ENCODE measurements at regions not wholly inside any gene's neighbourhood (a gene's known extent, or its start where the extent isn't known, plus 50 kb on each side); places are given as distances from the start of the nearest gene placed in this dataset.

DNA sequence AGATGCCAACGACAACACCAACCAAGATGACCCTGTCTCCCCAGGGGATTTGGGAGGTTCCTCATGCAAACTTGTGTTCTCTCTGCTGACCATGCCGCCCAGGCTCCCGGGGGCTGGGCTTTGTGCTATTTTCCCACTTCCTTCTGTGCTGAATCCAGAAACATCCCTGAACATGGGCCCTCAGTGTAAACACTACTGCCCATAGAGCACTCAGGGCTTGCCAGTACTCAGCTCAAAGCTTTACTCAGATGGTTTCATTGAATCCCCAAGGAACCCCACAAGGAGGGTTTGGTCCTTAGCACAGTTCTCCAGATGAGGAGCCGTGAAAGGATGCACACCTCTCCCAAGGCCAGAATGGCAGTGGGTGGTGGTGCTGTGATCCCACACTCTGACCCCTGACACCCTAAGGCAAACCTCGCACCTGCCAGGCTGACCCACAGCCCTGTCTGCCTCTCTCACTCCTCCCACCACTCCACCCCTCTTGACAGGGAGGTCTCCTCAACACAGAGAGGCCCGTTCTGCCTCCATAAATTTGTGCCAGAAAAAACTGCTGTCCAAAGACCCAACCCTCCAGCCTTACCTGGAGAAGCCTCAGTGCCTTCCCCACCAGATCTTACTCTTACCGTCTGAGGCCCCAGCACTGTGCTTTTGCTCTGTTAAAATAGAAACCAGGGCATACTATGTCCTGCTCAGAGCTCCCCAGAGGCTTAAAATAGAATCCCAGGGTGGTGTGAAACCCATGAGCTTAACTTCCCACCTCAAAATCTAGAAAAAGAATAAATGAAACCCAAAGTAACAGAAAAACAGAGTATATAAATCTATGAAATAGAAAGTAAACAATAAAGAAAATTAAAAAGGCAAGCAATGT, 283.0 kb upstream of the CDH4 start:
- TF ChIP-seq, protein P1, sequence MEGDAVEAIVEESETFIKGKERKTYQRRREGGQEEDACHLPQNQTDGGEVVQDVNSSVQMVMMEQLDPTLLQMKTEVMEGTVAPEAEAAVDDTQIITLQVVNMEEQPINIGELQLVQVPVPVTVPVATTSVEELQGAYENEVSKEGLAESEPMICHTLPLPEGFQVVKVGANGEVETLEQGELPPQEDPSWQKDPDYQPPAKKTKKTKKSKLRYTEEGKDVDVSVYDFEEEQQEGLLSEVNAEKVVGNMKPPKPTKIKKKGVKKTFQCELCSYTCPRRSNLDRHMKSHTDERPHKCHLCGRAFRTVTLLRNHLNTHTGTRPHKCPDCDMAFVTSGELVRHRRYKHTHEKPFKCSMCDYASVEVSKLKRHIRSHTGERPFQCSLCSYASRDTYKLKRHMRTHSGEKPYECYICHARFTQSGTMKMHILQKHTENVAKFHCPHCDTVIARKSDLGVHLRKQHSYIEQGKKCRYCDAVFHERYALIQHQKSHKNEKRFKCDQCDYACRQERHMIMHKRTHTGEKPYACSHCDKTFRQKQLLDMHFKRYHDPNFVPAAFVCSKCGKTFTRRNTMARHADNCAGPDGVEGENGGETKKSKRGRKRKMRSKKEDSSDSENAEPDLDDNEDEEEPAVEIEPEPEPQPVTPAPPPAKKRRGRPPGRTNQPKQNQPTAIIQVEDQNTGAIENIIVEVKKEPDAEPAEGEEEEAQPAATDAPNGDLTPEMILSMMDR (IDR thresholded peaks at IDR 0.05): no peak
- H3K36me3 ChIP-seq: no peaks in the 10 kb centered on the region
- H3K27ac ChIP-seq: no peak overlapping the region
- DNase-seq (ENCODE audit: low spot score in 2 of 2): no peak
- H3K4me1 ChIP-seq: no peaks in the 10 kb centered on the region
- H3K4me3 ChIP-seq: no peak overlapping the region
- no peaks in the 10 kb centered on the region for H3K9me3 ChIP-seq
- intact Hi-C loops (cut with DNase I): no loop called here
- no peaks in the 10 kb centered on the region for H3K27me3 ChIP-seq

DNA sequence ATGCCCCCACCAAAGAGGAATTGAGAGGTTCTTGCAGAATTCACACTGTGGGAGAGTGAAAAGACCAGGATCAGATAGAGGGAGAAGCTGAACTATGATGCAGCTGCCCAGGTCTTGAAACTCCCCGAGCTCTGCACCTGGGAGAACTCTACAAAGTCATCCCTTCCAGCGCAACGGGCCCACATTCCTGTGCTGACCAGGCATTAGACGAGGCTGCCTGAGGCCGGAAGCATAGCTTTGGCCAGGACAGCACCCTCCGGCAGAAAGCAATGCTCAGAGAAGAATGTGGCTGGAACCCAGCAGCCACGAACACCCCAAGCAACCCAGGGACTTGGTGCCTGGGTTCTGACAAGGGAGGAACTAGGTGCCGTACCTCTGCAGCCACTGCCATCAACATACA, 281.5 kb upstream of the CDH4 start:
- Histone ChIP-seq H3K4me1 (no peaks in the 10 kb centered on the region), H3K4me3 (no peak overlapping the region), H3K27ac (no peak overlapping the region), H3K27me3 (no peaks in the 10 kb centered on the region), H3K36me3 (no peaks in the 10 kb centered on the region), H3K9me3 (no peaks in the 10 kb centered on the region)
- intact Hi-C loops (cut with DNase I): no loop called here
- TF ChIP-seq, protein P1 (IDR thresholded peaks at IDR 0.05): no peak
- DNase-seq (ENCODE audit: low spot score in 2 of 2): no peak

DNA sequence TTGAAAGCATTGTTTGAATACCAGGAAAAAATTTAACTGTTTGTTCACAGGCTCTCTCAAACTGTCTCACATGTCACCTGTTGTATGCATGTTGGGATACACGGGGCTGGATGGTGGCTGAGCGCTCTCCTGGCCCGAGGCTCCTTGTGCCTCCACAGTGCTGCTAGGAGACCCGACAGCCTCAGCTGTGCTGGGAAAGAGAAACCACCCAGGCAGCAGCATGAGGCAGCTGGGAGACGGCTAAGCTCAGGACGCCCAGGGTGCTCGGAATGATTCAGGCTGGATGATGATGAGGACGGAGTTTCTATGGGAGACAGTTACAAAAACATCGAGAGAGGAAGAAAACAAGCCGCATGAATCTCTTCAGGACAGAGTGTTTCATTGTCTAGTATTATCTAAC, 278.0 kb upstream of the CDH4 start:
- intact Hi-C loops (cut with DNase I): no loop called here
- TF ChIP-seq, protein P1 (IDR thresholded peaks at IDR 0.05): no peak
- no peaks in the 10 kb centered on the region for H3K4me1 ChIP-seq
- H3K27me3 ChIP-seq: no peaks in the 10 kb centered on the region
- H3K4me3 ChIP-seq: no peak overlapping the region
- no peak for DNase-seq (ENCODE audit: low spot score in 2 of 2)
- no peaks in the 10 kb centered on the region for H3K36me3 ChIP-seq
- H3K27ac ChIP-seq: no peak overlapping the region
- peaks cover 0 to 4% of the 10 kb centered on the region in 2 donors for H3K9me3 ChIP-seq

DNA sequence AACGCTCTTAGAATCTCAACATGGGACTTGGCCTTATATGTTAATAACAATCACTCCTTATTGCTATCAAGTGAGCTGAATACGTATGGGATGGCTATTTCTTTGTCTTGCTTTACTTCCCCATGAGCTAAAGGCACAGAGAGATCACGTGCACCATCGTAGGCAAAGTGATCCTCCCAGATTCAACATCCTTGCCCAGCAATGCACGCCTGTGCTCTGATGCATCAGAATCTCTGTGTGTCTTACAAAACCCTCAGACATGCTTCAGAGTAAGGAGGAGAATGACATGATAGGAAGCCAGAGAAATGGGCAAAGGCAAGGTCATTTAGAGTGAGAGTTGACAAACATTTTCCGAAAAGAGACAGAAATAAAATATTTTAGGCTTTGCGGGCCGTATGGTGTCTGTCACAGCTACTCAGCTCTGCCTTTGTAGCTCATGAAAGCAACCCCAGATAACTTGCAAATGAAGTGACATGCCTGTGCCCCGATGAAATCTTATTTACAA, 277.6 kb upstream of the CDH4 start:
- H3K27ac ChIP-seq: no peak overlapping the region
- TF ChIP-seq, protein P1 (IDR thresholded peaks at IDR 0.05): no peak
- H3K4me1 ChIP-seq: no peaks in the 10 kb centered on the region
- peaks cover 0 to 5% of the 10 kb centered on the region in 2 donors for H3K9me3 ChIP-seq
- no peaks in the 10 kb centered on the region for H3K27me3 ChIP-seq
- no peaks in the 10 kb centered on the region for H3K36me3 ChIP-seq
- DNase-seq (ENCODE audit: low spot score in 2 of 2): no peak
- intact Hi-C loops (cut with DNase I): no loop called here
- H3K4me3 ChIP-seq: no peak overlapping the region

DNA sequence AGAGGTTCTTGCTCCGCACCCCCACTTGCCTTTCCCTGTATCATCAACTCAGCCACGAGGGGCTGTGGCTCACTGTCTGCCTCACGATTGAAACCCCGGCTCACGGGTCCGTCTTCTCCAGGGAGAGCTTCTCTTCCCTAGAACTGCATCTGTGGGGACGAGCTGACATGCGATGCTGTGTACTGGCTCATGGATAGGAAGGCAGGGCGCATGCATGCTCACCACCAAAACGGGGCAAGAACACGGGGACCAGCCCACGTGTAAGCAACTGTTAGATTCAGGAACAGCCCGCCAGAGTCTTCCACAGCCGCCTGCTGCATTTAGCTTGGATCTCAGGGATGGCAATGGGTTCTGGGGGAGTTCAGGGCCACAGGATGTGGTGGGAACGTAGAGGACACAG, 275.9 kb upstream of the CDH4 start:
- no peak overlapping the region for H3K27ac ChIP-seq
- no peaks in the 10 kb centered on the region for H3K36me3 ChIP-seq
- H3K27me3 ChIP-seq: no peaks in the 10 kb centered on the region
- TF ChIP-seq, protein P1 (IDR thresholded peaks at IDR 0.05): no peak
- intact Hi-C loops (cut with DNase I): no loop called here
- DNase-seq (ENCODE audit: low spot score in 2 of 2): no peak
- H3K4me1 ChIP-seq: no peaks in the 10 kb centered on the region
- peaks cover 0 to 16% of the 10 kb centered on the region in 2 donors for H3K9me3 ChIP-seq
- H3K4me3 ChIP-seq: no peak overlapping the region

Measured in ascending aorta (tissue), 2 donors.